Lower lobe of right lung (tissue), 2 donors: ENCODE measurements at regions not wholly inside any gene's neighbourhood (a gene's known extent, or its start where the extent isn't known, plus 50 kb on each side); places are given as distances from the start of the nearest gene placed in this dataset.

Source experiments
- ATAC-seq, 2 donors: fragments of 200-7000 bp; cut with Tn5 transposase; one replicate each; pipeline ENCODE4 v1.9.1; 2020 to 2022; ENCODE audit warnings: mild to moderate bottlenecking in 2 of 2, moderate library complexity in 2 of 2
- DNase-seq: peaks from one replicate; pipeline ENCODE4 v3.0.0-alpha.2; 2020
- H3K27ac ChIP-seq: fragments of 200-600 bp; one replicate; pipeline ENCODE4 v1.8.0; 2022
- H3K27me3 ChIP-seq: fragments of 200-600 bp; one replicate; pipeline ENCODE4 v1.8.0; 2022; ENCODE audit warnings: low read depth
- H3K36me3 ChIP-seq: fragments of 200-600 bp; one replicate; pipeline ENCODE4 v1.8.0; 2022; ENCODE audit warnings: mild to moderate bottlenecking
- H3K4me1 ChIP-seq: fragments of 200-600 bp; one replicate; pipeline ENCODE4 v1.8.0; 2022
- H3K4me3 ChIP-seq: fragments of 200-600 bp; one replicate; pipeline ENCODE4 v1.8.0; 2022; ENCODE audit warnings: mild to moderate bottlenecking
- H3K9me3 ChIP-seq: fragments of 200-600 bp; one replicate; pipeline ENCODE4 v1.8.0; 2022
- intact Hi-C: fragments of 100-400 bp; cut with DNase I; formaldehyde crosslinking; loops from one replicate; pipeline ENCODE4 v1.11.0; 2022
- TF ChIP-seq, protein P1 (sequence below): fragments of 200-600 bp; IDR thresholded peaks from one replicate; pipeline ENCODE4 v1.8.0; 2022; ENCODE audit warnings: antibody characterized with exemption, mild to moderate bottlenecking
- donor health status: DM: no; HTN: yes; CAD: no; lungs with severe emphysema.

GRCh38 chr13:22238269-22238668, 567.4 kb downstream of the FGF9 start:
- intact Hi-C loops: no loop called here
- Histone ChIP-seq H3K9me3 (no peaks in the 10 kb centered on the region), H3K4me3 (no peak overlapping the region), H3K4me1 (no peaks in the 10 kb centered on the region), H3K27ac (no peak overlapping the region), H3K27me3 (no peaks in the 10 kb centered on the region), H3K36me3 (no peaks in the 10 kb centered on the region)
- peak in 1 of 2 donors; percentile 18 for ATAC-seq
- no peak for DNase-seq
- TF ChIP-seq, protein P1, sequence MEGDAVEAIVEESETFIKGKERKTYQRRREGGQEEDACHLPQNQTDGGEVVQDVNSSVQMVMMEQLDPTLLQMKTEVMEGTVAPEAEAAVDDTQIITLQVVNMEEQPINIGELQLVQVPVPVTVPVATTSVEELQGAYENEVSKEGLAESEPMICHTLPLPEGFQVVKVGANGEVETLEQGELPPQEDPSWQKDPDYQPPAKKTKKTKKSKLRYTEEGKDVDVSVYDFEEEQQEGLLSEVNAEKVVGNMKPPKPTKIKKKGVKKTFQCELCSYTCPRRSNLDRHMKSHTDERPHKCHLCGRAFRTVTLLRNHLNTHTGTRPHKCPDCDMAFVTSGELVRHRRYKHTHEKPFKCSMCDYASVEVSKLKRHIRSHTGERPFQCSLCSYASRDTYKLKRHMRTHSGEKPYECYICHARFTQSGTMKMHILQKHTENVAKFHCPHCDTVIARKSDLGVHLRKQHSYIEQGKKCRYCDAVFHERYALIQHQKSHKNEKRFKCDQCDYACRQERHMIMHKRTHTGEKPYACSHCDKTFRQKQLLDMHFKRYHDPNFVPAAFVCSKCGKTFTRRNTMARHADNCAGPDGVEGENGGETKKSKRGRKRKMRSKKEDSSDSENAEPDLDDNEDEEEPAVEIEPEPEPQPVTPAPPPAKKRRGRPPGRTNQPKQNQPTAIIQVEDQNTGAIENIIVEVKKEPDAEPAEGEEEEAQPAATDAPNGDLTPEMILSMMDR: no peak

- Histone ChIP-seq H3K4me1 (no peaks in the 10 kb centered on the region), H3K4me3 (no peak overlapping the region), H3K27me3 (no peaks in the 10 kb centered on the region), H3K36me3 (no peaks in the 10 kb centered on the region), H3K9me3 (no peaks in the 10 kb centered on the region), H3K27ac (no peak overlapping the region)
- intact Hi-C loops: no loop called here
- no peak for ATAC-seq
- TF ChIP-seq, protein P1: no peak
- no peak for DNase-seq
Observed at GRCh38 chr13:22240716-22241115, 569.8 kb downstream of the FGF9 start.

- no peak for DNase-seq
- Histone ChIP-seq H3K4me1 (no peaks in the 10 kb centered on the region), H3K36me3 (no peaks in the 10 kb centered on the region), H3K27me3 (no peaks in the 10 kb centered on the region), H3K9me3 (no peaks in the 10 kb centered on the region), H3K27ac (no peak overlapping the region), H3K4me3 (no peak overlapping the region)
- TF ChIP-seq, protein P1: no peak
- ATAC-seq: no peak
- intact Hi-C loops: no loop called here
Observed at GRCh38 chr13:22243469-22244163, 572.7 kb downstream of the FGF9 start.

- H3K27ac ChIP-seq: no peak overlapping the region
- DNase-seq (no peak), ATAC-seq (no peak)
- intact Hi-C loops: no loop called here
- no peak overlapping the region for H3K4me3 ChIP-seq
- H3K27me3 ChIP-seq: no peaks in the 10 kb centered on the region
- TF ChIP-seq, protein P1: no peak
- H3K4me1 ChIP-seq: no peaks in the 10 kb centered on the region
- H3K9me3 ChIP-seq: no peaks in the 10 kb centered on the region
- H3K36me3 ChIP-seq: no peaks in the 10 kb centered on the region
Observed at GRCh38 chr13:22252281-22252830, 581.5 kb downstream of the FGF9 start.

GRCh38 chr13:22253107-22253506, 582.2 kb downstream of the FGF9 start:
- no peak for ATAC-seq
- Histone ChIP-seq H3K36me3 (no peaks in the 10 kb centered on the region), H3K27me3 (no peaks in the 10 kb centered on the region), H3K9me3 (no peaks in the 10 kb centered on the region), H3K4me3 (no peak overlapping the region), H3K27ac (no peak overlapping the region), H3K4me1 (no peaks in the 10 kb centered on the region)
- intact Hi-C loops: no loop called here
- DNase-seq: no peak
- TF ChIP-seq, protein P1: no peak
